Mesendoderm (in vitro differentiated cells): ENCODE measurements at regions not wholly inside any gene's neighbourhood (a gene's known extent, or its start where the extent isn't known, plus 50 kb on each side); places are given as distances from the start of the nearest gene placed in this dataset.

Experiments
- DNase-seq: peaks from one replicate; pipeline ENCODE4 v3.0.0; 2013
- H2AK5ac ChIP-seq: 2 replicates; pipeline ENCODE4 v1.6.1; 2013; ENCODE audit warnings: low read length, inconsistent platforms
- H2BK120ac ChIP-seq: 2 replicates; pipeline ENCODE4 v1.6.1; 2013; ENCODE audit warnings: low read depth, mild to moderate bottlenecking, low read length, moderate library complexity, mixed read lengths
- H2BK15ac ChIP-seq: replicated peaks from 2 replicates; pipeline ENCODE4 v1.6.1; 2013; ENCODE audit warnings: low read depth, mild to moderate bottlenecking, moderate library complexity
- H2BK5ac ChIP-seq: 2 replicates; pipeline ENCODE4 v1.6.1; 2013; ENCODE audit warnings: low read length, inconsistent platforms
- H3K18ac ChIP-seq: 2 replicates; pipeline ENCODE4 v1.6.1; 2013; ENCODE audit warnings: mild to moderate bottlenecking, low read length, mixed read lengths
- H3K23ac ChIP-seq: one replicate; pipeline ENCODE4 v1.6.1; 2013; ENCODE audit warnings: low read length
- H3K27ac ChIP-seq: 2 replicates; pipeline ENCODE4 v1.5.1; 2013; ENCODE audit warnings: low read depth, mild to moderate bottlenecking, inconsistent platforms, low read length, moderate library complexity
- H3K27me3 ChIP-seq: 2 replicates; pipeline ENCODE4 v1.6.1; 2013; ENCODE audit warnings: low read length, control low read depth, mild to moderate bottlenecking, inconsistent platforms; ENCODE audit not compliant: insufficient read depth, poor library complexity
- H3K36me3 ChIP-seq: 2 replicates; pipeline ENCODE4 v1.6.1; 2013; ENCODE audit warnings: low read length, inconsistent platforms; ENCODE audit not compliant: control insufficient read depth, insufficient read depth
- H3K4ac ChIP-seq: one replicate; pipeline ENCODE4 v1.6.1; 2013; ENCODE audit warnings: low read depth, mild to moderate bottlenecking, low read length, moderate library complexity
- H3K4me1 ChIP-seq: 2 replicates; pipeline ENCODE4 v1.6.1; 2013; ENCODE audit warnings: low read depth, low read length, inconsistent platforms; ENCODE audit not compliant: control insufficient read depth
- H3K4me2 ChIP-seq: 2 replicates; pipeline ENCODE4 v1.6.1; 2013; ENCODE audit warnings: low read length
- H3K4me3 ChIP-seq: 2 replicates; pipeline ENCODE4 v1.5.1; 2013; ENCODE audit warnings: mild to moderate bottlenecking, low read length
- H3K56ac ChIP-seq: one replicate; pipeline ENCODE4 v1.6.1; 2013; ENCODE audit warnings: low read length
- H3K79me1 ChIP-seq: 2 replicates; pipeline ENCODE4 v1.6.1; 2013; ENCODE audit warnings: low read length, inconsistent platforms
- H3K79me2 ChIP-seq: 2 replicates; pipeline ENCODE4 v1.6.1; 2013; ENCODE audit warnings: mild to moderate bottlenecking, low read length; ENCODE audit not compliant: control insufficient read depth, insufficient read depth
- H3K9ac ChIP-seq: 2 replicates; pipeline ENCODE4 v1.6.1; 2013; ENCODE audit warnings: low read length, inconsistent platforms
- H4K5ac ChIP-seq: one replicate; pipeline ENCODE4 v1.6.1; 2013; ENCODE audit warnings: low read length
- H4K8ac ChIP-seq: one replicate; pipeline ENCODE4 v1.6.1; 2013; ENCODE audit warnings: low read depth, mild to moderate bottlenecking, control low read depth, low read length, moderate library complexity
- WGBS: extraction: QIAGEN DNeasy Blood & Tissue Kit; methylation state at CpG from one replicate; pipeline ENCODE4 v1.1.7; 2013; ENCODE audit warnings: low lambda C conversion rate, missing lambda C conversion rate; ENCODE audit not compliant: insufficient coverage; ENCODE audit errors: extremely low coverage; 5-methylcytosine and 5-hydroxymethylcytosine counted together

DNA sequence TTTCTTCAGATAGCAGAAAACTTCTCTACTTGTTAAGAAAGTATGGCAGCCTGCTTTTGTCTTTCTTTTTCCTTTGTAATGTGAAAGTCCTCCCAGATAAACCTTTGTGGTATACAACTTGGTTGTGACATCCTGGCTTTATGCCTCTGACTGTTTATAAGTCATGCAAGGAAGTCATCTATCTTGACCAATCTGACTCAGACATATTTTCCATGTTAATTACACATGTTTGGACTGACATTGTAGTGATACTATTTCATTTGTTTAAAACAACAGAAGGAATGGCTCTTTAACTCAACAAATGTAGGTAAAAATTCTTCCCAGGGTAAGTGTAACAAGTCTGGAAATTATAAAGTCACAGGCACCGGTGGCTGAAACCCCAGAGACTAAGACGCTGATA lies 341.6 kb upstream of the MEOX2 start:
- Histone ChIP-seq H3K79me2 (no peaks in the 10 kb centered on the region), H2BK5ac (no peak overlapping the region), H3K79me1 (no peaks in the 10 kb centered on the region), H3K56ac (no peak overlapping the region), H3K4me1 (no peaks in the 10 kb centered on the region), H3K4ac (no peak overlapping the region), H3K27me3 (no peaks in the 10 kb centered on the region), H2BK15ac (no peak overlapping the region), H3K18ac (no peak overlapping the region), H3K36me3 (no peaks in the 10 kb centered on the region), H3K23ac (no peak overlapping the region), H4K8ac (no peak overlapping the region), H2BK120ac (no peak overlapping the region), H3K27ac (no peak overlapping the region), H3K9ac (no peak overlapping the region), H3K4me3 (no peak overlapping the region), H2AK5ac (no peak overlapping the region), H4K5ac (no peak overlapping the region), H3K4me2 (no peak overlapping the region)
- DNase-seq = no peak
- no CpG with 5 or more reads among the region's 2 CpGs for WGBS

DNA sequence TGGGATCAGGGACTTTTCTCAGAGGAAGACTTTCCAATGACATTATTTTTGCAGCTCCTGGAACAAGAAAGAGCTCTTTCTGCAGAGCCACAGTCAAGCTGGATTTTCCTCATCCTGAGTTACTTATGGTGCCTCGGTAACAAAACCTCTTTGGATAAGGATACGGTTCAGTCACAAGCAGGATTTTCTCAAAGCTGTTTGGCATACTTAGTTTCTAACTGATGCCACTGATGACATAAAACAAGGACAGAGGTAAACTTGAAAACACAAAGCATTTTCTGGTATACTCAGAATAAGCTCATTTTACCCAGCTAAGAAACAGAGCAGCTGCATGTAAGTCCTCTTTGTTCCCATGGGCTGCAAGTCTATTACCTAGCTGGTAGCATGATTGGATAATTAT lies 340.9 kb upstream of the MEOX2 start:
- Histone ChIP-seq H3K23ac (no peak overlapping the region), H3K9ac (no peak overlapping the region), H3K18ac (no peak overlapping the region), H2BK5ac (no peak overlapping the region), H3K4me2 (no peak overlapping the region), H4K8ac (no peak overlapping the region), H3K36me3 (no peaks in the 10 kb centered on the region), H3K4ac (no peak overlapping the region), H3K4me3 (no peak overlapping the region), H3K4me1 (no peaks in the 10 kb centered on the region), H3K56ac (no peak overlapping the region), H3K79me2 (no peaks in the 10 kb centered on the region), H3K27me3 (no peaks in the 10 kb centered on the region), H4K5ac (no peak overlapping the region), H2BK15ac (no peak overlapping the region), H2BK120ac (no peak overlapping the region), H3K79me1 (no peaks in the 10 kb centered on the region), H2AK5ac (no peak overlapping the region), H3K27ac (no peak overlapping the region)
- DNase-seq = no peak
- WGBS = no CpG with 5 or more reads among the region's 2 CpGs

DNA sequence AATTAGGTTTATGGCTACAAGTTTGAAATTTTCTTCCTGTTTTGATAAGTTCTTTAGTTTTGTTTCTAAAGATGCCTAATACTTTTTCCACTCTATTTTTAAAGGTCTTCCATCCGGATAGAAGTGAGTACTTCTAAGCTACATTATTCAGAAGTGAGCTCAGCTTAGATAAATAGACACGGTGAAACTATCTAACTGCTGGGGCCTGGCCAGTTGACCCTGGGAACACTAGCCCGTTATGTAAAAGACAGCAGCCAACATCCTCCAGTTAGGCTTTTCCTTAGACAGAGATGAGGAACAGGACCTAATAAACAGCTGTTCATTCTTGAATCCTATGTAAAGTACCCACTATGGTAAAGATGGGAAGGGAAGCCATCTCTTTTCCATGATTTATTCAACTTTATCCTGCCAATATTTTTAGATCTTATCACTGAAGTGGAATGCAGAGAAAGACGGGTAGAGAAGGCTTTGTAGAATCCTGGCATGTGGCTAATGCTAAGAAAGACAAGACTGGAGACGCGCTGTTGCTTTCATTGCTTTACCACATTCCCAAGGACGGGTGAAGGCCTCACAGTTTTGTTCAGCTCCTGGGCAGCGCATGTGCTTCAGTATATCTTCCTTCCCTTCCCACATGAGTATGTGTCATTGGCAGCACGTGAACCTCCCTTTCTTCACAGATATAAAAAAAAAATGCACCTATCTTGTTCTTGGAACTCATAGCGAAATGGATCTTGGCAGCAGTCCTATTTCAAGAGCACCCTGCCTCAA lies 340.0 kb upstream of the MEOX2 start:
- Histone ChIP-seq H3K56ac (no peak overlapping the region), H3K4ac (no peak overlapping the region), H2BK15ac (no peak overlapping the region), H3K36me3 (no peaks in the 10 kb centered on the region), H3K23ac (no peak overlapping the region), H3K4me3 (no peak overlapping the region), H3K4me2 (no peak overlapping the region), H3K4me1 (no peaks in the 10 kb centered on the region), H4K8ac (no peak overlapping the region), H2BK5ac (no peak overlapping the region), H2BK120ac (no peak overlapping the region), H3K9ac (no peak overlapping the region), H3K79me2 (no peaks in the 10 kb centered on the region), H3K79me1 (no peaks in the 10 kb centered on the region), H3K18ac (no peak overlapping the region), H3K27ac (no peak overlapping the region), H2AK5ac (no peak overlapping the region), H4K5ac (no peak overlapping the region), H3K27me3 (no peaks in the 10 kb centered on the region)
- WGBS = no CpG with 5 or more reads among the region's 10 CpGs
- no peak for DNase-seq

DNA sequence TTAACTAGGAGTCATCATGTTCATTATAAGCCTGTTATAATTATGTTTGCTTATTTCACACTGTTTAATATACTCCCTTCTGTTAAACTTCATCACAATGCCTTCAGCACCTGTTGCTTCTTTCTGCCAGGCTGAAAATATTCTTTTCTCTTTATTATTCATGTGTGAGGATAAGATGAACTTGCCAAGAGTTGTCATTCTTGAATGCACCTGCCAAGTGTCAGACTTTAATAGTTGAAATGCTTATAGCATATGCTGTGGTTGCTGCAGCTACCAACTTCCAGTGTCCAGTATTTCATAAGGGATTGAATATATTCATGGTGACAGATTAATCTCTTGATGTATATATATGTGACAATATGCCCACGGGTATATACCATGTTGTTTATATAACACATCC lies 339.2 kb upstream of the MEOX2 start:
- no CpG with 5 or more reads among the region's 1 CpG for WGBS
- no peak overlapping the region for H3K23ac ChIP-seq
- no peak overlapping the region for H2BK5ac ChIP-seq
- no peaks in the 10 kb centered on the region for H3K4me1 ChIP-seq
- no peak overlapping the region for H3K4ac ChIP-seq
- no peak overlapping the region for H2BK15ac ChIP-seq
- no peaks in the 10 kb centered on the region for H3K36me3 ChIP-seq
- no peak overlapping the region for H3K56ac ChIP-seq
- H3K4me2 ChIP-seq = no peak overlapping the region
- H3K27me3 ChIP-seq = no peaks in the 10 kb centered on the region
- H3K79me2 ChIP-seq = no peaks in the 10 kb centered on the region
- H3K4me3 ChIP-seq = no peak overlapping the region
- no peaks in the 10 kb centered on the region for H3K79me1 ChIP-seq
- no peak overlapping the region for H3K18ac ChIP-seq
- no peak overlapping the region for H2BK120ac ChIP-seq
- no peak overlapping the region for H3K27ac ChIP-seq
- H4K8ac ChIP-seq = no peak overlapping the region
- H3K9ac ChIP-seq = no peak overlapping the region
- DNase-seq = no peak
- H2AK5ac ChIP-seq = no peak overlapping the region
- no peak overlapping the region for H4K5ac ChIP-seq

DNA sequence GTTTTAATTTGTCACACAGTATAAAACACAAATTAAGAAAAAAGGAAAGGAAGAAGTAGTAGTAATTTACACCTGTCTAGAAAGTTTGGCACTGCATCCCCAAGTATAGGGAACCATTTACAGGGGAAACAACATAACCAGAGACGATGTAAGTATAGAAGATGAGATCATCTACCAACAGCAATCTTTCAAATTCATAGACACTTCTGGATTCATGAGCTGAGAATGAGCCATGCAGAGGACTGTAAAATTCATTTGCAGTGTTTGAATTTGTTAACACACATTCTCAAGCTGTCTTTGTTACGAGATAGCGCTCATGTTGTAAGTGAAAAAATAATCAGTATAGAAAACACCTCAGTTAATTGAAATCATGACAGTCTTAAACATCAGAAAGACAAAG lies 337.0 kb upstream of the MEOX2 start:
- H3K56ac ChIP-seq = no peak overlapping the region
- no peak overlapping the region for H4K5ac ChIP-seq
- no peaks in the 10 kb centered on the region for H3K27me3 ChIP-seq
- DNase-seq = no peak
- WGBS = no CpG with 5 or more reads among the region's 3 CpGs
- H2AK5ac ChIP-seq = no peak overlapping the region
- no peak overlapping the region for H3K9ac ChIP-seq
- no peak overlapping the region for H2BK120ac ChIP-seq
- H3K18ac ChIP-seq = no peak overlapping the region
- no peak overlapping the region for H3K4ac ChIP-seq
- no peak overlapping the region for H2BK15ac ChIP-seq
- no peak overlapping the region for H3K4me3 ChIP-seq
- no peak overlapping the region for H2BK5ac ChIP-seq
- H4K8ac ChIP-seq = no peak overlapping the region
- H3K36me3 ChIP-seq = no peaks in the 10 kb centered on the region
- no peak overlapping the region for H3K27ac ChIP-seq
- H3K79me2 ChIP-seq = no peaks in the 10 kb centered on the region
- H3K79me1 ChIP-seq = no peaks in the 10 kb centered on the region
- H3K23ac ChIP-seq = no peak overlapping the region
- no peak overlapping the region for H3K4me2 ChIP-seq
- H3K4me1 ChIP-seq = no peaks in the 10 kb centered on the region

DNA sequence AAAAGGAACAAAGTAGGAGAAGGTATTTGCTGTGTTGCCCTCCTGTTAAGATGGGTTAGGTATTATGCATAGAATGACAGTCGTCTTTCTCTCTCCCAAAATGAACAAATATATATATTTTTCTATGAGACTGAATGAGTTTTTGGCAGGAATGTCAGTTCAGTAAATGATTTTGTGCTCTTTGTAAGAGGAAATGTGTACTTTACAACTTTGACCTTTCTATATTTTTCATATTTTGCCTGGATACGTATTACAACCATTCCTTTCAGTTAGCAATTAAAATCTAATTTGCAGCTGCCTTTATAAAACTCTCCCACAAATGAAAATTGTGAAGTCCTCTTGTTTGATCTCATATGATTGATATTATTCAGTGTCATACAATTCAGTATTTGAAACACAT lies 336.6 kb upstream of the MEOX2 start:
- Histone ChIP-seq H3K4me1 (no peaks in the 10 kb centered on the region), H2BK5ac (no peak overlapping the region), H4K8ac (no peak overlapping the region), H2AK5ac (no peak overlapping the region), H3K9ac (no peak overlapping the region), H2BK15ac (no peak overlapping the region), H3K27ac (no peak overlapping the region), H3K56ac (no peak overlapping the region), H3K4me2 (no peak overlapping the region), H3K27me3 (no peaks in the 10 kb centered on the region), H3K4me3 (no peak overlapping the region), H3K18ac (no peak overlapping the region), H3K23ac (no peak overlapping the region), H4K5ac (no peak overlapping the region), H3K36me3 (no peaks in the 10 kb centered on the region), H3K79me1 (no peaks in the 10 kb centered on the region), H3K79me2 (no peaks in the 10 kb centered on the region), H2BK120ac (no peak overlapping the region), H3K4ac (no peak overlapping the region)
- no peak for DNase-seq
- no CpG with 5 or more reads among the region's 2 CpGs for WGBS
